ENCODE measurements at regions not wholly inside any gene's neighbourhood (a gene's known extent, or its start where the extent isn't known, plus 50 kb on each side); places are given as distances from the start of the nearest gene placed in this dataset.

- no peak overlapping the region for H3K27ac Mint-ChIP-seq
- TF ChIP-seq CTCF (IDR thresholded peaks at IDR 0.05; ENCODE audit: unreplicated experiment in 3 of 3): no peak
- H3K4me1 Mint-ChIP-seq: peaks cover 10% of the 10 kb centered on the region
- no peak overlapping the region for H3K4me3 Mint-ChIP-seq
- H3K9me3 Mint-ChIP-seq: peaks cover 2% of the 10 kb centered on the region
- H3K36me3 Mint-ChIP-seq (ENCODE audit: low read depth): no peaks in the 10 kb centered on the region
- no peaks in the 10 kb centered on the region for H3K27me3 Mint-ChIP-seq (ENCODE audit: low read depth)
Measured at GRCh38 chr3:79874646-79875045, 106.8 kb upstream of the ROBO1 start.

- TF ChIP-seq CTCF (IDR thresholded peaks at IDR 0.05; ENCODE audit: unreplicated experiment in 3 of 3): no peak
- Mint-ChIP-seq H3K4me3 (no peak overlapping the region), H3K27ac (peak overlapping the region; percentile 4 to 71 (median 59)), H3K4me1 (peaks cover 10% of the 10 kb centered on the region), H3K36me3 (ENCODE audit: low read depth) (no peaks in the 10 kb centered on the region), H3K27me3 (ENCODE audit: low read depth) (no peaks in the 10 kb centered on the region), H3K9me3 (no peaks in the 10 kb centered on the region)
Measured at GRCh38 chr3:79872483-79872882, 104.7 kb upstream of the ROBO1 start.

GRCh38 chr3:79871656-79872055 is 103.9 kb upstream of the ROBO1 start:
- no peak for TF ChIP-seq CTCF (IDR thresholded peaks at IDR 0.05; ENCODE audit: unreplicated experiment in 3 of 3)
- Mint-ChIP-seq H3K27me3 (ENCODE audit: low read depth) (no peaks in the 10 kb centered on the region), H3K4me3 (no peak overlapping the region), H3K36me3 (ENCODE audit: low read depth) (no peaks in the 10 kb centered on the region), H3K4me1 (peaks cover 10% of the 10 kb centered on the region), H3K9me3 (no peaks in the 10 kb centered on the region), H3K27ac (peak overlapping the region; percentile 80 to 86 (median 81))

DNA sequence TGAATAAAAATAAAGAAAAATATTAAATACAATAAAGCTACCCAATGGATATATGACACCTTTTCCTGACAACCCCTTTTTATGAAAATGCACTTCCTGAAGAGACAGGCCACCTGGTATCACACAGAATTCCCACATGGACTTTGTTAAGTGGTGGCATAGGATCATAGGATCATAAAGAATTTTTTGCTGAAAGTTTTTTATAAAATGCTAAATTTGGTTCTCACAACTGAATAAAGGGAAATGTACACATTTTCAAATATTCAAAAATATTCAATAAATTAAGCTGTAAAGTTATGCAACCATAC is 102.5 kb upstream of the ROBO1 start:
- Mint-ChIP-seq H3K36me3 (ENCODE audit: low read depth) (no peaks in the 10 kb centered on the region), H3K4me3 (no peak overlapping the region), H3K4me1 (peaks cover 10% of the 10 kb centered on the region), H3K27ac (no peak overlapping the region), H3K9me3 (no peaks in the 10 kb centered on the region), H3K27me3 (ENCODE audit: low read depth) (no peaks in the 10 kb centered on the region)
- no peak for TF ChIP-seq CTCF (IDR thresholded peaks at IDR 0.05; ENCODE audit: unreplicated experiment in 3 of 3)

GRCh38 chr3:79869461-79870312 is 101.9 kb upstream of the ROBO1 start:
- TF ChIP-seq CTCF (IDR thresholded peaks at IDR 0.05; ENCODE audit: unreplicated experiment in 3 of 3): no peak
- no peaks in the 10 kb centered on the region for H3K36me3 Mint-ChIP-seq (ENCODE audit: low read depth)
- peaks cover 10% of the 10 kb centered on the region for H3K4me1 Mint-ChIP-seq
- peak overlapping the region in 2 of 3 experiments; percentile 16 to 48 for H3K27ac Mint-ChIP-seq
- H3K9me3 Mint-ChIP-seq: no peaks in the 10 kb centered on the region
- no peak overlapping the region for H3K4me3 Mint-ChIP-seq
- no peaks in the 10 kb centered on the region for H3K27me3 Mint-ChIP-seq (ENCODE audit: low read depth)

DNA sequence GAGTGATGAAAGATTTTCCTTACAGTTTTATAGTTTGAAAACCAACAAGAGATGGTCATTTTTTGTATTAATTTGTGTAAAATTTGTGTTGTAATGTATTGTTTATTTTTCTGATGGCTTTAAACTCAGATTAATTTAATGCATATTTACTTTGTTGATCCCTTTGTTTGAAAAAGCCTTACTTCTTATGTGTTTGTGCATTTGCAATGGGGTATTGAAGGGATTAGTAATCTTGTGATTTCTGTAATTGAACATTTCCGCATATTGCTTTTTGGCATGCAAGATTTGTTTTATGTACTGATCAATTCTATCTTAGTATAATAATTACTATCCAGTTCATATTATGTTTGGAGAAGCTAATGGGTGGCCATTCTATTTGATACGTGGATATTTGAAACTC is 98.4 kb upstream of the ROBO1 start:
- no peaks in the 10 kb centered on the region for H3K36me3 Mint-ChIP-seq (ENCODE audit: low read depth)
- no peak overlapping the region for H3K27ac Mint-ChIP-seq
- TF ChIP-seq CTCF (IDR thresholded peaks at IDR 0.05; ENCODE audit: unreplicated experiment in 3 of 3): no peak
- peaks cover 7% of the 10 kb centered on the region for H3K4me1 Mint-ChIP-seq
- H3K27me3 Mint-ChIP-seq (ENCODE audit: low read depth): no peaks in the 10 kb centered on the region
- no peak overlapping the region for H3K4me3 Mint-ChIP-seq
- H3K9me3 Mint-ChIP-seq: peaks cover 9% of the 10 kb centered on the region

All from nephron (organoid).